ENCODE measurements at regions not wholly inside any gene's neighbourhood (a gene's known extent, or its start where the extent isn't known, plus 50 kb on each side); places are given as distances from the start of the nearest gene placed in this dataset.

- TF ChIP-seq CBX2 (IDR thresholded peaks at IDR 0.05; ENCODE audit: insufficient read depth, low read length, poor library complexity, severe bottlenecking) (no peak), POLR2A (conservative IDR thresholded peaks at IDR 0.05) (no peak), LARP7 (IDR thresholded peaks at IDR 0.05) (no peak), XRCC4 (IDR thresholded peaks at IDR 0.05; ENCODE audit: extremely low read depth, insufficient read depth, insufficient read length) (no peak), EZH2 (IDR thresholded peaks at IDR 0.05; ENCODE audit: borderline replicate concordance, low read depth, low read length) (no peak), TBP (optimal IDR thresholded peaks at IDR 0.05; ENCODE audit: low read depth, low read length) (no peak), EP300 (IDR thresholded peaks at IDR 0.05; ENCODE audit: low read length) (no peak), TEAD4 (IDR thresholded peaks at IDR 0.05; ENCODE audit: low read length) (no peak), TEAD4 (CRISPR knock-in tag; IDR thresholded peaks at IDR 0.05; ENCODE audit: borderline replicate concordance) (no peak), KDM5B (IDR thresholded peaks at IDR 0.05; ENCODE audit: insufficient replicate concordance, low read depth, low read length) (no peak), CTCF (IDR thresholded peaks at IDR 0.05 in 2 of 3, conservative IDR thresholded peaks at IDR 0.05 in 1 of 3; ENCODE audit: insufficient read depth in 2 of 3, low read depth in 1 of 3, low read length in 3 of 3) (no peak), EHMT2 (IDR thresholded peaks at IDR 0.05) (no peak), FOXJ3 (CRISPR knock-in tag; IDR thresholded peaks at IDR 0.05) (no peak)
- TF ChIP-seq, protein P1, sequence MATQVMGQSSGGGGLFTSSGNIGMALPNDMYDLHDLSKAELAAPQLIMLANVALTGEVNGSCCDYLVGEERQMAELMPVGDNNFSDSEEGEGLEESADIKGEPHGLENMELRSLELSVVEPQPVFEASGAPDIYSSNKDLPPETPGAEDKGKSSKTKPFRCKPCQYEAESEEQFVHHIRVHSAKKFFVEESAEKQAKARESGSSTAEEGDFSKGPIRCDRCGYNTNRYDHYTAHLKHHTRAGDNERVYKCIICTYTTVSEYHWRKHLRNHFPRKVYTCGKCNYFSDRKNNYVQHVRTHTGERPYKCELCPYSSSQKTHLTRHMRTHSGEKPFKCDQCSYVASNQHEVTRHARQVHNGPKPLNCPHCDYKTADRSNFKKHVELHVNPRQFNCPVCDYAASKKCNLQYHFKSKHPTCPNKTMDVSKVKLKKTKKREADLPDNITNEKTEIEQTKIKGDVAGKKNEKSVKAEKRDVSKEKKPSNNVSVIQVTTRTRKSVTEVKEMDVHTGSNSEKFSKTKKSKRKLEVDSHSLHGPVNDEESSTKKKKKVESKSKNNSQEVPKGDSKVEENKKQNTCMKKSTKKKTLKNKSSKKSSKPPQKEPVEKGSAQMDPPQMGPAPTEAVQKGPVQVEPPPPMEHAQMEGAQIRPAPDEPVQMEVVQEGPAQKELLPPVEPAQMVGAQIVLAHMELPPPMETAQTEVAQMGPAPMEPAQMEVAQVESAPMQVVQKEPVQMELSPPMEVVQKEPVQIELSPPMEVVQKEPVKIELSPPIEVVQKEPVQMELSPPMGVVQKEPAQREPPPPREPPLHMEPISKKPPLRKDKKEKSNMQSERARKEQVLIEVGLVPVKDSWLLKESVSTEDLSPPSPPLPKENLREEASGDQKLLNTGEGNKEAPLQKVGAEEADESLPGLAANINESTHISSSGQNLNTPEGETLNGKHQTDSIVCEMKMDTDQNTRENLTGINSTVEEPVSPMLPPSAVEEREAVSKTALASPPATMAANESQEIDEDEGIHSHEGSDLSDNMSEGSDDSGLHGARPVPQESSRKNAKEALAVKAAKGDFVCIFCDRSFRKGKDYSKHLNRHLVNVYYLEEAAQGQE (IDR thresholded peaks at IDR 0.05; ENCODE audit: borderline replicate concordance): no peak
- TF ChIP-seq, protein P1 (CRISPR knock-in tag; IDR thresholded peaks at IDR 0.05; ENCODE audit: low read depth): no peak
These were observed 231.7 kb downstream of the HS3ST1 start for GRCh38 chr4:11196927-11197522.
